ENCODE measurements at regions not wholly inside any gene's neighbourhood (a gene's known extent, or its start where the extent isn't known, plus 50 kb on each side); places are given as distances from the start of the nearest gene placed in this dataset.
"Not testable (repeated sequence)": the region's sequence is repeated elsewhere in the genome, so short reads cannot be mapped to it uniquely, and the experiment has no call there.

GRCh38 chr2:104945866-104946265 lies 92.0 kb downstream of the POU3F3 start:
- H3K9me3 Mint-ChIP-seq (ENCODE audit: low read depth) = no peaks in the 10 kb centered on the region

GRCh38 chr2:104947456-104947855 lies 90.4 kb upstream of the MRPS9 start:
- H3K4me3 Mint-ChIP-seq (ENCODE audit: low read depth); H3K9me3 Mint-ChIP-seq (ENCODE audit: low read depth); DNase-seq (ENCODE audit: low spot score, unreplicated experiment); H3K27me3 Mint-ChIP-seq; H3K36me3 Mint-ChIP-seq (ENCODE audit: insufficient read depth): not testable (repeated sequence)
- Mint-ChIP-seq H3K4me1 (ENCODE audit: low read depth) (peaks cover 17% of the 10 kb centered on the region), H3K27ac (peak overlapping the region; percentile 17)

More at GRCh38 chr2:104945866-104946265, 92.0 kb downstream of the POU3F3 start:
- Mint-ChIP-seq H3K36me3 (ENCODE audit: insufficient read depth) (no peaks in the 10 kb centered on the region), H3K27ac (peak overlapping the region; percentile 31), H3K4me3 (ENCODE audit: low read depth) (no peak overlapping the region), H3K4me1 (ENCODE audit: low read depth) (peaks cover 17% of the 10 kb centered on the region), H3K27me3 (no peaks in the 10 kb centered on the region)
- no peak for TF ChIP-seq CTCF (IDR thresholded peaks at IDR 0.05; ENCODE audit: unreplicated experiment)
- DNase-seq (ENCODE audit: low spot score, unreplicated experiment) = no peak

- TF ChIP-seq CTCF (IDR thresholded peaks at IDR 0.05; ENCODE audit: unreplicated experiment) = no peak
- Mint-ChIP-seq H3K9me3 (ENCODE audit: low read depth) (peaks cover 5% of the 10 kb centered on the region), H3K27me3 (peaks cover 8% of the 10 kb centered on the region), H3K27ac (no peak overlapping the region), H3K4me1 (ENCODE audit: low read depth) (no peaks in the 10 kb centered on the region), H3K36me3 (ENCODE audit: insufficient read depth) (no peaks in the 10 kb centered on the region), H3K4me3 (ENCODE audit: low read depth) (no peak overlapping the region)
- DNase-seq (ENCODE audit: low spot score, unreplicated experiment) = no peak
Measured at GRCh38 chr2:104952976-104953375, 84.9 kb upstream of the MRPS9 start.

GRCh38 chr2:104965900-104966299 lies 72.0 kb upstream of the MRPS9 start:
- no peaks in the 10 kb centered on the region for H3K36me3 Mint-ChIP-seq (ENCODE audit: insufficient read depth)
- no peak for TF ChIP-seq CTCF (IDR thresholded peaks at IDR 0.05; ENCODE audit: unreplicated experiment)
- no peak overlapping the region for H3K27ac Mint-ChIP-seq
- no peak for DNase-seq (ENCODE audit: low spot score, unreplicated experiment)
- H3K4me1 Mint-ChIP-seq (ENCODE audit: low read depth) = no peaks in the 10 kb centered on the region
- H3K9me3 Mint-ChIP-seq (ENCODE audit: low read depth) = peaks cover 25% of the 10 kb centered on the region
- no peaks in the 10 kb centered on the region for H3K27me3 Mint-ChIP-seq
- H3K4me3 Mint-ChIP-seq (ENCODE audit: low read depth) = no peak overlapping the region

GRCh38 chr2:104969564-104969963 lies 68.3 kb upstream of the MRPS9 start:
- Mint-ChIP-seq H3K9me3 (ENCODE audit: low read depth) (peaks cover 5% of the 10 kb centered on the region), H3K27me3 (no peaks in the 10 kb centered on the region), H3K36me3 (ENCODE audit: insufficient read depth) (no peaks in the 10 kb centered on the region), H3K4me1 (ENCODE audit: low read depth) (no peaks in the 10 kb centered on the region), H3K27ac (no peak overlapping the region), H3K4me3 (ENCODE audit: low read depth) (no peak overlapping the region)
- DNase-seq (ENCODE audit: low spot score, unreplicated experiment) = no peak
- TF ChIP-seq CTCF (IDR thresholded peaks at IDR 0.05; ENCODE audit: unreplicated experiment) = no peak

GRCh38 chr2:104975371-104975770 lies 62.5 kb upstream of the MRPS9 start:
- no peaks in the 10 kb centered on the region for H3K4me1 Mint-ChIP-seq (ENCODE audit: low read depth)

More at GRCh38 chr2:104975371-104975770, 62.5 kb upstream of the MRPS9 start:
- DNase-seq (ENCODE audit: low spot score, unreplicated experiment) = no peak
- Mint-ChIP-seq H3K4me3 (ENCODE audit: low read depth) (no peak overlapping the region), H3K36me3 (ENCODE audit: insufficient read depth) (no peaks in the 10 kb centered on the region), H3K27ac (no peak overlapping the region), H3K27me3 (no peaks in the 10 kb centered on the region), H3K9me3 (ENCODE audit: low read depth) (no peaks in the 10 kb centered on the region)
- TF ChIP-seq CTCF (IDR thresholded peaks at IDR 0.05; ENCODE audit: unreplicated experiment) = no peak

Data from progenitor cell of endocrine pancreas (in vitro differentiated cells).